ENCODE measurements at regions not wholly inside any gene's neighbourhood (a gene's known extent, or its start where the extent isn't known, plus 50 kb on each side); places are given as distances from the start of the nearest gene placed in this dataset.

DNA sequence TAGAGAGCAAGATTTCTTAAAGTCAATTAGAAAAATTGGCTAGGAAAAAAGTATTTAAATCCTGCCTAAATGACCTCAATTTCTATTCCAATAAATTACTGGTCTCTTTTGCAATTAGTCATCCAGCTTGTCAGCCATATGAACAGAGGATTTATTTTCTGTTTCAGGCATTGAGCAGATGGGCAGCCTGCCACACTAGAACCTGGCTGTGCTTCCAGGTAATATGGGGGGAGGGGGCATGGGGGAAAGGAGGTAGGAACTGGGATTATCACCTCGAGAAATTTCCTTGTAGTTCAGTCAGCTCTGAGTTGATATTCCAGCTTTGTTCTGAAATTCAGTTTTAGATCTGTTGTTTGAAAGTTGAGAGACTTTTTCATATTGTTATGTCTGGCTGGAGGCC, 206.3 kb upstream of the LCORL start:
- DNase-seq, result no peak

DNA sequence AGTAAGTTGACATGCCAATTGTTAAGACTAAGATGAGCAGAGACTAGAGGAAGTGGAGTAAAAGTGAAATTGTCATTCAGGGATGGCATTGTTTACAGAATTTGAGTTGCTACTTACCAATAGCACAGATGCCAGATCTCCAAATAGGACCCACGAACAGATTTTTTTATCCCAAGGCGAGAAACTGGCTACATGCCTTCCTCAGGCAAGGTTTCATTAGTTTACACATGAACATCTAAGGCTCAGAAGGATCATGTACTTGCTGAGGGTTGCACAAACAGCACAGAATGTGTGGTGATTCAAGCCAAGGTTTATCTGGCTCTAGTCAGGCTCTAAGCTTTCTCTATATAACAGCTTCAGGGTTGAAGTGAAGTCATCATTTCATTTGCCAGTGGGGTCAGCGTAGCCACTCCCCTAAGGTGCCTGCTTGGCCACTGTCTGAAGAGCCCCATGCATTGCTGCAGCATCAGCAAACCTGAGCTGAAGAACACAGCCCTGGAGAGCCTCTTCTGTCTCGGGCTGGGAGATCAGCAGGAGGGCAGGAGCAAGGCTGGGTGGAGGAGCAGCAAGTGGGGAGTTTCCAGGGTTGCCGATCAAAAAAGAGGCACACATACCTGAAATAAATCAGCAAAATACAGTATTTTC, 193.0 kb upstream of the LCORL start:
- no peak overlapping the region for H3K4me3 Mint-ChIP-seq
- no peaks in the 10 kb centered on the region for H3K4me1 Mint-ChIP-seq
- no peak for DNase-seq
- H3K27me3 Mint-ChIP-seq, result peaks cover 21% of the 10 kb centered on the region
- peaks cover 2% of the 10 kb centered on the region for H3K9me3 Mint-ChIP-seq
- no peak overlapping the region for H3K27ac Mint-ChIP-seq
- no peaks in the 10 kb centered on the region for H3K36me3 Mint-ChIP-seq

More for the DNA sequence above, 206.3 kb upstream of the LCORL start:
- Mint-ChIP-seq H3K27ac (no peak overlapping the region), H3K27me3 (peaks cover 15% of the 10 kb centered on the region), H3K9me3 (peaks cover 15% of the 10 kb centered on the region), H3K4me3 (no peak overlapping the region), H3K4me1 (no peaks in the 10 kb centered on the region), H3K36me3 (no peaks in the 10 kb centered on the region)

DNA sequence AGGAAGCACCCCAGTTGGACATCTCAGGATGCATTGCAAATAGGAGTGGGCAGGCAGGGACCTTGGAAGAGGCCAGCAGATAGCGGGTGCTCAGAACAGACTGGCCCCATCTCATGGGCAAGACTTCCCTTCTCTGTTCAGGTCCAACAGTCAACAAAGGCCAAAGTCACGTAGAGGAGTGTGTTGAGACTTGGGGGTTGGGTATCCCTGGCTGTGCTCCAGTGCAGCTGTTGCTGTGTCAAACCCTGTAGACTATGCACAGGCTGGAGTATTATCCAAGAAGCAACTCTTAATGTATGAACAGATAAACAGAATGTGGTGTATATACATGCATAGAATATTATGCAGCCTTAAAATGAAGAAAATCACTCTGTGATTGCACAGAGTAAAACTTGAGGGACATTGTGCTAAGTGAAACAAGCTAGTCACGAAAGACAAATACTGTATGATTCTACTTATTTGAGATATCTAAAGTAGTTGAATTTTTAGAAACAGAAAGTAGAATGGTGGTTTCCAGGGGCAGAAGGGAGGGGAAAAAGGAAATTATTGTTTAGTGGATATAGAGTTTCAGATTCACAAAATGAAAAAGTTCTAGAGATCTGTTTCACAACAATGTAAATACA, 192.1 kb upstream of the LCORL start:
- Mint-ChIP-seq H3K9me3 (no peaks in the 10 kb centered on the region), H3K27me3 (peaks cover 20% of the 10 kb centered on the region)

DNA sequence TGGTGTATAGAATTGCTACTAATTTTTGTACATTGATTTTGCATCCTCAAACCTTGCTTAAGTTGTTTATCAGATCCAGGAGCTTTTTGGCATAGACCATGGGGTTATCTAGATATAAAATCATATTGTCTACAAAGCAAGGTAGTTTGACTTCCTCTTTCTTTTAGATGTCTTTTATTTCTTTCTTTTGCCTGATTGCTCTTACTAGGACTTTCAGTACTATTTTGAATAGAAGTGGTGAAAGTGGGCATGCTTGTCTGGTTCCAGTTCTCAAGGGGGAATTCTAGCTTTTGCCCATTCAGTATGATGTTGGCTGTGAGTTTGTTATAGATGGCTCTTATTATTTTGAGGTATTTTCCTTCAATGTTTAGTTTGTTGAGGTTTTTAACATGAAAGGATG, 187.9 kb upstream of the LCORL start:
- no peaks in the 10 kb centered on the region for H3K4me1 Mint-ChIP-seq

More for the DNA sequence above, 192.1 kb upstream of the LCORL start:
- Mint-ChIP-seq H3K36me3 (no peaks in the 10 kb centered on the region), H3K4me1 (no peaks in the 10 kb centered on the region), H3K27ac (no peak overlapping the region), H3K4me3 (no peak overlapping the region)
- no peak for DNase-seq

DNA sequence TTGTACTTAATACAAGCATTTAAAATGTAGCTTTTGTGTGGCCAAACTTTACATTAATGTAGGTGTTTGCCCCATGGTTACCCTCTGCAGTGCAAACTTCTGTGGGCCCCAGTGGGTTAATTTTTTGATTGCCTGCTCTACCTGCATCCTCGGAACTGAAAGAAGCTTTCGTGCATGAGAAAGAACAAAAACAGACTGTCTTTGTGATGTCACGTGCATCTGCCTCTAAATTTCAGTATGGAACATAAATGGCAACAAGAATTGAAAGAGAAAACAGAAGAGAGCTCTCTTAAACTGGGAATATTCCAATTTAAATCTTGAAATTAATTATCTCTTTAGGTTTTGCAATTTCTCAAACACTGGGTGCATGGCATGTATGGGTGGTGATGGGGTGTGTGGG, 182.4 kb upstream of the LCORL start:
- no peak overlapping the region for H3K27ac Mint-ChIP-seq
- no peaks in the 10 kb centered on the region for H3K9me3 Mint-ChIP-seq
- no peaks in the 10 kb centered on the region for H3K4me1 Mint-ChIP-seq
- no peak overlapping the region for H3K4me3 Mint-ChIP-seq
- DNase-seq, result no peak
- peaks cover 6% of the 10 kb centered on the region for H3K27me3 Mint-ChIP-seq
- H3K36me3 Mint-ChIP-seq, result no peaks in the 10 kb centered on the region

More for the DNA sequence above, 187.9 kb upstream of the LCORL start:
- Mint-ChIP-seq H3K36me3 (no peaks in the 10 kb centered on the region), H3K27me3 (peaks cover 15% of the 10 kb centered on the region), H3K9me3 (no peaks in the 10 kb centered on the region), H3K27ac (no peak overlapping the region), H3K4me3 (no peak overlapping the region)
- no peak for DNase-seq

DNA sequence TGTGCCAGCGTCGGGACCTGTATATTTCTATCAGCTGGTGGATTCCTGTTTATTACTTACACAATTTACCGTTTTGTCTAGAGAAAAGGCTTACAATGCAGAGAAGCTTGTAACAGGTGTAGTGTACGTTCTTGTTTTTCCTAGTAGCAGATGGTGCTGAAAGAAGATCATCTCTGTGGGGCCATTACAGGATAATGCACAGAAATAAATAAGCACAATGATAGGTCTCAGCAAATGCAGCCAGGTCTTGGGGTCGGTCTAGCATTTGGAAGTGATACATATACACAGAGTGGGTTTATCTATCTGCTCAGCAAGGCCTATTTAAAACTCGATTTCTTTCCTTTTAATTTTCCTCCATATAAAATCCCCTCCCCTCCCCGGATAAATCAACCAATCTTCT, 180.9 kb upstream of the LCORL start:
- no peak for DNase-seq
- Mint-ChIP-seq H3K4me1 (no peaks in the 10 kb centered on the region), H3K9me3 (no peaks in the 10 kb centered on the region), H3K36me3 (no peaks in the 10 kb centered on the region), H3K27me3 (peaks cover 12% of the 10 kb centered on the region), H3K4me3 (no peak overlapping the region), H3K27ac (no peak overlapping the region)

DNA sequence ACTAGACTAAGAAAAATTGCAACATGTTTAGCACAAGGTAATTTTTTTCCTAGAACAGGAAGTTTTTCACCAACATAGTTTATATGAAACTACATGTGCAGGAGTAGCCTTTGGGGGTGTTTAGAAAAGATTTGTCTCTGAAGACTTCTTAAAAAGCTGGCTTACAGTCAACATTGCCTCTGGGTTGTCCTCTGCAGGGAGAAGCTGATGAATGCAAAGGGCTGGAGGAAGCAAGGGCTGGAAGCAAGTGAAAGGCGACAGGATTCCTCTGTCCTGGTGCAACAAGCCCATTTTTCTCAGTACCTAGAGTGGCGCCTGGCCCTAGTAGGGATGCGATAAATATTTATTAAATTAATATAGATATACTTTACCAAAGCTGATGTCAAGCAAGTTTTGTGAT, 180.3 kb upstream of the LCORL start:
- no peaks in the 10 kb centered on the region for H3K4me1 Mint-ChIP-seq

DNA sequence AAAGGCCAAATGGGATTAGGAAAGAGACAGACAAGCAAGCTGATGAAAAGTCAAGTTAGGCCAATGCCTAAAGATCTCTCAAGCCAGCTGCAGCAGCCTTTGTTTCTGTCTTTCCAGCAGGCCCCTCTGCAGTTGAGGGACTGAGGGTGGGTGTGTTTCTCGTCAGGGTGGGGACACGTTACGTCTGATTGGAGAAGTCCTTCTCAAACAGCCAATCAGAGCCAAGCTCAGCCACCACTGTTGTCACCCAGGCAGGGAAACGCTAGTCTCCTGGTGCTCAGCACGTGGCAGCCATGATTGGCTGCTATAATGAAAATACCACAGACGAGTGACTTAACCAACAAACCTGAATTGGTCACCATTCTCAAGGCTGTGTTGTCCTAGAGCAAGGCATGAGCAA, 177.1 kb upstream of the LCORL start:
- H3K9me3 Mint-ChIP-seq, result no peaks in the 10 kb centered on the region
- DNase-seq, result no peak
- no peaks in the 10 kb centered on the region for H3K4me1 Mint-ChIP-seq
- no peak overlapping the region for H3K27ac Mint-ChIP-seq
- no peaks in the 10 kb centered on the region for H3K36me3 Mint-ChIP-seq
- no peak overlapping the region for H3K4me3 Mint-ChIP-seq
- peaks cover 13% of the 10 kb centered on the region for H3K27me3 Mint-ChIP-seq

More for the DNA sequence above, 180.3 kb upstream of the LCORL start:
- DNase-seq, result no peak
- Mint-ChIP-seq H3K27me3 (peaks cover 12% of the 10 kb centered on the region), H3K27ac (no peak overlapping the region), H3K4me3 (no peak overlapping the region), H3K36me3 (no peaks in the 10 kb centered on the region), H3K9me3 (no peaks in the 10 kb centered on the region)

DNA sequence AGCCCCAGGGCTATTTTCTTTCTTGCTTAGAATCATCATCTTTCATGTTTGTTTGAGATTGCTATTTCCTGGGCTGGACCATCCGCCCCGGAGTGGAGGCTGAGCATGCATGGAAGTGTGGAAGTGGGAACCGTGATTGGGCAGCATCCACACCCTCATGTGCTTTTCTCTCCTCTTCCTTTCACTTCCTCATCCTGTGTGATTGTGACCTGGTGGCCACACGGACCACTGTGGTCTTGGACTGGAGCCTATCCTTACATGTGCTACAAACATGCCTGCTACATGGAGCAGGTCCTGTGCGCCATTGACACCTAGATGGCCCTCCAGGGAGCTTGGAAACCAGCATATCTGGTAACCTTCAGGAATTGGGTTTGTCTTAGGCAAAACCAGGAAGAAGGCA, 175.9 kb upstream of the LCORL start:
- H3K36me3 Mint-ChIP-seq, result no peaks in the 10 kb centered on the region
- no peak for DNase-seq
- H3K4me1 Mint-ChIP-seq, result no peaks in the 10 kb centered on the region
- H3K4me3 Mint-ChIP-seq, result no peak overlapping the region
- no peak overlapping the region for H3K27ac Mint-ChIP-seq
- peaks cover 15% of the 10 kb centered on the region for H3K27me3 Mint-ChIP-seq
- H3K9me3 Mint-ChIP-seq, result no peaks in the 10 kb centered on the region

DNA sequence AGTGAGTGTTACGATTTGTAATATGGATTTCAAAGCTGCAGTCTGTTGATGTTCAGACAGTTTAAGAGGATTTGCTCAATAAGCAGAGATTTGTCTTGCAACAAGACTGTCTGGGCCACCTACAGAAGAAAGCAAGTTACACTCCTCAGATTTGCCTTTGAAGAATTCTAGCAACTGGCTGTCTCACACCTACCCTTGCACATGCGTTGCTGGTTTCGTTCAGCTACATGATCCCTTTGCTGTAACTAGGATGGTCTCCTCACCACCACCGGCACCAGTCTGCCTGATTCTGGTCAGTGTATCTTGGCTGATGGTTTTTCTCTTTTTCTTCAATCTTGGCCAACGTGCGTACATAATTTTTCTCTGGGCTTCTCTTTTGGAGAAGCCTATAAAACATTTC, 172.7 kb upstream of the LCORL start:
- DNase-seq, result no peak
- Mint-ChIP-seq H3K4me1 (no peaks in the 10 kb centered on the region), H3K9me3 (no peaks in the 10 kb centered on the region), H3K4me3 (no peak overlapping the region), H3K27me3 (peaks cover 22% of the 10 kb centered on the region), H3K36me3 (no peaks in the 10 kb centered on the region), H3K27ac (no peak overlapping the region)

DNA sequence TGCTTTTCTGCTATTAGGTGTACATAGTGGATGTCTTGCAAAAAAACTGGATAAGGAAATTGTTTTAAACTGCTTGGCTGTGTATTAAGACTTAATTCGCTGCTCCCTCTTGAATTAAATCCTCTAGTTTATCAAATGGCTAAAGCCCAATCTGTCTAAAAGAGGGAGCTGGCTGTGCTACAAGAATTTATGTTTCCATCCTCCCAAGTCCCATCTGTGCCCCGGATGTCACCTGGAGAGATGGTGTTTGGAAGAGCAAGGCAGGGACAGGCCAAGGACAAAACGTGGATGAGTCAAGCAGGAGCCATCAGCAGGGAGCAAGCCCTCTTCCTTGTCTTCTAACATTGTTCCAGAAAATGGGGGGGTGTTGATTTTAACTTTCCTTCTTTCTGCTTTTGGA, 171.3 kb upstream of the LCORL start:
- H3K36me3 Mint-ChIP-seq, result no peaks in the 10 kb centered on the region
- H3K4me1 Mint-ChIP-seq, result no peaks in the 10 kb centered on the region
- DNase-seq, result no peak
- H3K27me3 Mint-ChIP-seq, result peaks cover 15% of the 10 kb centered on the region
- no peaks in the 10 kb centered on the region for H3K9me3 Mint-ChIP-seq
- H3K27ac Mint-ChIP-seq, result no peak overlapping the region
- no peak overlapping the region for H3K4me3 Mint-ChIP-seq

DNA sequence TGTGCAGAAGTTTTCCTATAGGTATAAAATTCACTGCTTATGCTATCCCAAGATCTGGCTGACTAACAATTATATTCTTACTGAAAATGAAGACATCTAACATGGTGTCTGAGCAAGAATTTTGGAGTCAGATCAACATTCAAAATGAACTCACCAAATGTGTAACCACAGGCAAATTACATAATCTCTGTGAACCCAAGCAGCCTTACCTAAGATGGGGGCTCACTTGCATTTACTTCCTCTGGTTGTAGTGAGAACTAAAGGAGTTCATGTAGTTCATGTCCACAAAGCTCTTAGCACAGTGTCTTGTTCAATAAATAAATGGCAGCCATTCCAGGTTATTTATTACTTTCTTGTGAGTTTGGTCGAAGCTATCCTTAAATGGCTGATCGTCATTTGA, 163.9 kb upstream of the LCORL start:
- Mint-ChIP-seq H3K27ac (no peak overlapping the region), H3K4me3 (no peak overlapping the region), H3K36me3 (no peaks in the 10 kb centered on the region), H3K4me1 (no peaks in the 10 kb centered on the region), H3K9me3 (no peaks in the 10 kb centered on the region), H3K27me3 (peaks cover 7% of the 10 kb centered on the region)
- DNase-seq, result no peak

DNA sequence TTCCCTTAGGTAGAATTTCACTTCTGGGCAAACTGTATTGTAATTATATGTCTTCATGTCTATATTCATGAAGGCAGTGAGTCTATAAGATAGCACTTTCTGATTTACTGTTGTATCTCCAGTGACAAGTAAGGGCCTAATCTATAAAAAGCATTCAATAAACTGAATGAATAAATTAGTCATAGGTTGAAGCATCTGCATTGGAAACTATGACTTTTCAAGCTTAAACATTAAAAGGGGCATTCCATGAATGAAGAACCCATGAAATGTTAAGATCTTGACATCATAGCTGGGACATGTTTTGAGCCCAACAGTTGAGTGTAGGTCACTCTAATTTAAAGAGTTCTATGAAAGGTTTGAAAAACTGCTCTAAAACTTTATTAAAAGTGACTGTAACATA, 159.3 kb upstream of the LCORL start:
- Mint-ChIP-seq H3K27ac (no peak overlapping the region), H3K36me3 (no peaks in the 10 kb centered on the region), H3K9me3 (peaks cover 1% of the 10 kb centered on the region), H3K4me3 (no peak overlapping the region), H3K27me3 (peaks cover 19% of the 10 kb centered on the region), H3K4me1 (no peaks in the 10 kb centered on the region)
- no peak for DNase-seq

DNA sequence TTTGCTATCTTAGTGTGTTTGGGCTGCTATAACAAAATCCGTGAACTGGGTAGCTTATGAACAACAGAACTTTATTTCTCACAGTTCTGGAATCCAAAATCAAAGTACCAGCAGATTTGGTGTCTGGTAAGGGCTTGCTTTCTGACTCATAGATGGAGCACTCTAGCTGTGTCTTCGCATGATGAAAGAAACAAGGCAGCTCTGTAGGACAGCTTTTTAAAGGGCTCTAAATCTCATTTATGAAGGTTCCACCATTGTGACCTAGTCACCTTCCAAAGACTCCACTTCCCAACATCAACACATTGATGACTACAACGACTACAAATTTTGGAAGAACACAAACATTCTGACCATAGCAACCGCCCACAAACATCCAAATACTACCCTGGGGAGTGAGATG, 158.6 kb upstream of the LCORL start:
- H3K36me3 Mint-ChIP-seq, result no peaks in the 10 kb centered on the region
- DNase-seq, result no peak
- H3K4me1 Mint-ChIP-seq, result no peaks in the 10 kb centered on the region
- H3K27ac Mint-ChIP-seq, result no peak overlapping the region
- H3K9me3 Mint-ChIP-seq, result peaks cover 1% of the 10 kb centered on the region
- peaks cover 19% of the 10 kb centered on the region for H3K27me3 Mint-ChIP-seq
- H3K4me3 Mint-ChIP-seq, result no peak overlapping the region

DNA sequence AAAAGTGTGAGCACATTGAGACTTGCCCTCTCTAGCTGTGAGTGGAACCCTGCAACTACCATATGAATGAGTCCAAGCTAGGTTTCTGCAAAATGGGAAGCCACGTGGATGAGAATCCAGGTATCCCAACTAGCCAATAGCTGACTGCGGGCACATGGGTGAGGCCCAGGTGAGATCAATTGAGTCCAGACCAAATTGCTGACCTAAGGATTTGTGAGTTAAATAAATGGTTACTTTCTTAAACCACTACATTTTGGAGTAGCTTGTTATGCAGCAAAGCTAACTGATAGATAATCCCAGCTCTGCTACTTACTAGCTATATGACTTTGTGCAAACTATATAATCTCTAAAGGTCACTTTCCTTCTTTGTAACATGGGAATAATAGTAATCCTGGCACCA, 150.3 kb upstream of the LCORL start:
- Mint-ChIP-seq H3K27ac (no peak overlapping the region), H3K9me3 (no peaks in the 10 kb centered on the region), H3K4me3 (no peak overlapping the region), H3K4me1 (no peaks in the 10 kb centered on the region), H3K36me3 (no peaks in the 10 kb centered on the region), H3K27me3 (no peaks in the 10 kb centered on the region)
- DNase-seq, result no peak

DNA sequence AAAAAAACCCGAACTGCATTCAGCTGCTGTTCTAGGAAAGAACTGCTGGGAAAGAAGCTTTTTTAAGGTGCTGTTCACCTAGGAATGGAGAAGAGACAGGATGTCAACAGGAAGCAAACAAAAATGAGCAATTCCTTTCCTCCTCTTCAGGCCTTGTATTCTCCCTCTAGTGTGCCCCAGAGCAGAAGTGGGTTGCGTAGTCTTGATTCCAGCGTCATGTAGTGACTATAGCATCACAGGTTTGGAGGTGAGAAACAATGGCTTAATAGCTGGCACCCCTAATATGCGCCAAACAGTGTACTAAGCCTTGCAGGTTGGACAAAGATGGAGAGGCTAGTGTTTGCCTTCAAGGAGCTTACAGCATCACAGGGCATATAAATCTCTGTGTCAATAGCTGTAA, 146.3 kb upstream of the LCORL start:
- Mint-ChIP-seq H3K27me3 (peaks cover 17% of the 10 kb centered on the region), H3K27ac (no peak overlapping the region), H3K9me3 (peaks cover 2% of the 10 kb centered on the region), H3K36me3 (peaks cover under 1% of the 10 kb centered on the region), H3K4me3 (no peak overlapping the region), H3K4me1 (peaks cover 2% of the 10 kb centered on the region)
- no peak for DNase-seq

All from activated naive CD8-positive, alpha-beta T cell treated with anti-CD3 and anti-CD28 coated beads for 36 hours (primary cell).